NCI-H146 (cell line): ENCODE measurements at regions not wholly inside any gene's neighbourhood (a gene's known extent, or its start where the extent isn't known, plus 50 kb on each side); places are given as distances from the start of the nearest gene placed in this dataset.
"Not testable (repeated sequence)": the region's sequence is repeated elsewhere in the genome, so short reads cannot be mapped to it uniquely, and the experiment has no call there.

Experiments
- DNase-seq: peaks from one replicate; lab custom pipeline; 2025; lab: John Stamatoyannopoulos, UW

GRCh38 chr11:38006466-38006865 lies 1408.4 kb upstream of the RAG2 start:
- DNase-seq, result no peak

DNA sequence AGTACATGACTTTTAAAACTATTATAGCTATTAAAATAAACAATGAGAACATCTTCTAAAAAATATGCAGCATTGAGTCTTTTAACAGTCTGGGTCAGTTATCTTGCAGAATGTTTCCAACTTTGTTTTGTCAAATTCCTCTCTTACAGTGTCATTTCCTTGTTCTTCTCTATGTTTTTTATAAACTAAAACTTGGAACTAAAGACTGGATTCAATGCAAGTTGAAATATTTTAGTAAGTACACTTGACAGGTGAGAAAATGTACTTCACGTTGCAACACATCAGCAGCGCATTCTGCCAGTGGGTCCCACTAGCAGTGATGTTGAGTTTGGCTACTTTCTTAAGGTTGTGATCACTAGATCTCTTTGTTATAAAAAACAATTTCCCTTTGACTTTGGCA lies 1407.6 kb upstream of the RAG2 start:
- no peak for DNase-seq

- no peak for DNase-seq
Measured at GRCh38 chr11:37999171-37999570, 1401.1 kb upstream of the RAG2 start.

DNA sequence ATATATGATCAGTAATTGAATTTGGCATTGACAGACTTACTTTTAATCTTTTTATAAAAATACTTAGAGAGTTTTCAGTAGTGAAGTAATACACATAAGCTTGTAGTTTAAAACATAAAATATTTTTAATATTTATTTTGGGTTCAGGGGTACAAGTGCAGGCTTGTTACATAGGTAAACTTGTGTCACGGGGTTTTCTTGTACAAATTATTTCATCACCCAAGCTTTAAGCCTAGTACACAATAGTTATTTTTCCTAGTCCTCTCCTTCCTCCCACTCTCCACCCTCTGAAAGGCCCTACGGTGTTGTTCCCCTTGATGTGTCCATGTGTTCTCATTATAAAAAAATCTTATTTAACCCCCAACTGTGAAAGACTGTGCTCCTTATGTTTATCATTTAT lies 1397.8 kb upstream of the RAG2 start:
- DNase-seq, result no peak

GRCh38 chr11:37988031-37988430 lies 1390.0 kb upstream of the RAG2 start:
- DNase-seq, result no peak

DNA sequence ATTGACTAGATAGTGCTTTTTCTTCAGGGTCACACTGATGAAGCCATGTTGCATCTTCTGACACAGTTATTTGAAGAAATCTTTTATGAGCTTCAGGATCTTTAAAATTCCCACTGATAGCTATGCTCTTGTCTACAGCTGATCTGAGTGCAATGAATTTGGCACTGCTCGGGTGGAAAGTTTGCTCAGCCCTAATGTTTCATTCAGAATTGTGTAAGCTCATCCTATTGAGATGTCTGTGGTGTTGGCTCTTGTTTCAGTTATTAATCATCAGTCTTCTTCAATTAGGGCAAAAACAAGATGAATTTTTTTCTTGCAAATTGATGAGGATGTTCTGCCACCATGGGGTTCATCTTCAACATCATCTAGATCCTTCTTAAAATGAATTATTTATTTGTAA lies 1387.0 kb upstream of the RAG2 start:
- DNase-seq, result no peak

DNA sequence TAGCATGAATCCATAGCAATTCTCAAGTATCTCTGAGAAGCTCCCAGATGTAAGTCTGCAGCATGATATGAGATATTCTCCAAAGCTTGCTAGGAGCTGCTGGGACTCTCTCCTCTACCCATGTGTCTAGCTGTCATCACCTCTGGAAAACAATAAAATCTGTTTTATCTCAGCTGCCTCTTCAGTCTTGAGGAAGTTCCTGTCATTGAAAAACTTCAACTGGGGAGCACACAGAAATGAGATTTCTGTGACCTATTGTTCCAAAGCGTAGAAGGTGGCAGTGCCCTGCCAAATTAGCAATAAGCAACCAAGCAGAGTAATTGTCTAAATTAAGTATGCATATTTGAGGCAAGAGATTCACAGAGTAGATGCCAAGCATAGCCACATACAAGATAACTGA lies 1380.6 kb upstream of the RAG2 start:
- DNase-seq, result no peak

DNA sequence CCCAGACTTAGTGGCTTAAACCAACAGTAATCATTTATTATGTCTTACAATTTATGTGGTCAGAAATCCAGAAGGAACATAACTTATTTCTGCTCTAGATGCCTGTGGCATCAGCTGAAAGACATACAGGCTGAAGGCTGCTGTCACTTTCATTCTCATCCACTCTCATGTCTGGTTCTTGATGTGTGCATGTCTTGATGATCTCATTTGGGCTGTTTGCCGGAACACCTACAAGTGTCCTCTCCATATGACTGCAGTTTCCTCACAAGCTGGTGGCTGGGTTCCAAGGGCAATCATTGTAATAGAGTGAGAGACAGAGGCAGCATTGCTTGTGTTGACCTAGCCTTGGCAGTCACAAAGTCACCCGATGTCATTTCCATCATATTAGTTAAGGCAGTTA lies 1375.9 kb upstream of the RAG2 start:
- no peak for DNase-seq

DNA sequence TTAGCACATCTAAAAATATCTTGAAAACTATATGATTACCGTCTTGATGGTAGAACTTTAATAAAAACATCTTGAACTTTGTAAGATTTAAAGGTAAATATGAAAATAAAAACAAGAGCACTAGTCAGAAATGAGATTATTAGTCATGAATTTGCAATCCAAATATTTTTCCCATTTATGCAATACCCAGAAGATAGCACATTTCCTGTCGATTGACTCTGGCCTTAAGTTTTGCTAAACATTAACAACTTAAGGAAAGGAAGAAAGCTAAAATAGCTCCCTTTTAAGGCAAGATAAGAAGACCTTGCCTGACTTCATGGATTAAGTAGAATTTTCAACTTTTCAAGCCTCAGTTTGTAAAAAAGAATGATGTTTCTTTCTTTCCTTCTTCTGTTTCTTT lies 1374.7 kb upstream of the RAG2 start:
- no peak for DNase-seq

GRCh38 chr11:37969336-37969735 lies 1371.3 kb upstream of the RAG2 start:
- DNase-seq, result not testable (repeated sequence)

GRCh38 chr11:37968148-37968547 lies 1370.1 kb upstream of the RAG2 start:
- DNase-seq, result no peak

GRCh38 chr11:37967635-37968034 lies 1369.6 kb upstream of the RAG2 start:
- no peak for DNase-seq

DNA sequence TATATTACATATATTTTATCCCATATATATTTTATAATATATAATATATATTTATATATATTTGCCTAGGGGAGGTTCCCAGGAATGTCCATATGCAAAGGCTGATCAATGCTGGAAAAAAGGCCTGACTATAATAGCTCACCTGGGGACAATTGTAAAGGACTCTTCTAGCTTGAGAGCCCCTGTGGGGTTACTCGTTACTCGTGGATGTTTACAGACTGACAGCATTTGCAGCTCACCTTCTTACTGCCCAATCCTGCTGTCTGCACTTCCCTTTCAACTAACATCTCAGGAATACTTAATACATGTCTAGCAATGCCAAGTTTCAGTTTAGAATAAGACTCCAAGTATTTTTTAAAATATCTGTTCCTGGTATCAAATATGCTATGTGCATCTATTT lies 1365.4 kb upstream of the RAG2 start:
- DNase-seq, result no peak

DNA sequence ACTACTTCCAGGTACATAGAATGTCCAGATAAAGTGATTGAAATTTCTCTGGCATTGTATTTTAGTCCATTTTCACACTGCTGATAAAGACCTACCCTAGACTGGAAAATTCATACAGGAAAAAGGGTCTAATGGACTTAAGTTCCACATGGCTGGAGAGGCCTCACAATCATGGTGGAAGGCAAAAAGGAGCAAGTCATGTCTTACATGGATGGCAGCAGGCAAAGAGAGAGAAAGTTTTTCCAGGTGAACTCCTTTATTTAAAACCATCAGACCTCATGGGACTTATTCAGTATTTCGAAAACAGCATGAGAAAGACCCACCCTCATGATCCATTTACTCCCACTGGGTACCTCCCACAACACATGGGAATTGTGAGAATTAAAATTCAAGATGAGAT lies 1359.7 kb upstream of the RAG2 start:
- DNase-seq, result no peak

- DNase-seq, result no peak
Measured at GRCh38 chr11:37951996-37952395, 1354.0 kb upstream of the RAG2 start.

- DNase-seq, result no peak
Measured at GRCh38 chr11:37948258-37948657, 1350.2 kb upstream of the RAG2 start.

DNA sequence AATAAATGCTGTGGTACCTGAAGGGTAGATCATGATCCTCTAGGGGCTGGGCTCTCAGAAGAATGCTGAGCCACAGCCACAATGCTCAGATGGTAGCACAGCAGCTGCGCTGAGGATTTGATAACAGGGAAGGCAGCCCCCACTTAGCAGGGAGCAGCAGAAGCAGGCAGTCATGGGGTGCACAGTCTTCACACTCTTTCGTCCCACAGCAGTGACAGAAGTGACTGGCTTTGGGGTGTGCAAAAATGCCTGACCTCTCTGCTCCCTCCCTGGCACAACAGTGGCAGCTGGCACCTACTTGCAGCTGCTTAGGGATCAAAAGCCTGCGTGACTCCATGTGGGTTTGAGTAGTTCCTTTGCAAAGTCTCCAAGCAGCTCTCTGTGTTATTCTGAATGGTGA lies 1349.8 kb upstream of the RAG2 start:
- DNase-seq, result no peak

GRCh38 chr11:37946155-37946766 lies 1348.2 kb upstream of the RAG2 start:
- DNase-seq, result peak; percentile 7

DNA sequence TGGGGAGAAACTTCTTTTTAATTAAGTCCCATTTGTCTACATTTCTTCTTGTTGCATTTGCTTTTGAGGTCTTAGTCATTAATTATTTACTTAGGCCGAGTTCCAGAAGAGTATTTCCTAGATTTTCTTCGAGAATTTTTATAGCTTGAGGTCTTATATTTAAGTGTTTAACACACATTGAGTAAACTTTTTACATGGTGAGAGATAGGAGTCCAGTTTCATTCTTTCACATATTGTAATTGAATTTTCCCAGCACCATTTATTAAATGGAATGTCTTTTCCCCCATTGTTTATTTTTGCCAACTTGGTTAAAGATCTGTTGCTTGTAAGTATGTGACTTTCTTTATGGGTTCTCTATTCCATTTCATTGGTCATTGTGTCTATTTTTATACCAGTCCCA lies 1344.0 kb upstream of the RAG2 start:
- DNase-seq, result no peak

GRCh38 chr11:37929100-37929653 lies 1331.1 kb upstream of the RAG2 start:
- DNase-seq, result no peak

- no peak for DNase-seq
Measured at GRCh38 chr11:37926772-37927171, 1328.7 kb upstream of the RAG2 start.

DNA sequence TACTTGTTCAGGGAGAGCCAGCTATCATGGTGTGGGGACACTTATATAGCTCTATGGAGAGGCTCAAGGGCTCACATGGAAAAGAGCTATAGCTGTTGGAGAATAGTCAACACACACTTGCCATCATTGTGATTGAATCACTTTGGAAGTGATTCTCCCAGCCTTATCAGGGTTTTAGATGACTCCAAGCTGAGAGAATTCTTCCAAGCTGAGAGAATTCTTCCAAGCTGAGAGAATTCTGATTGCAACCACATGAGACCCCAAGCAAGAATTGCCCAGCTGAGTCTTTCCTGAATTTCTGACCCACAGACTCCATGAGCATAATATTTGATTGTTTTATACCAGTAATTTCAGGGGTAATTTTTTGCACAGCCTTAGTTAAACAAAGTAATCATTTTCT lies 1318.3 kb upstream of the RAG2 start:
- no peak for DNase-seq

DNA sequence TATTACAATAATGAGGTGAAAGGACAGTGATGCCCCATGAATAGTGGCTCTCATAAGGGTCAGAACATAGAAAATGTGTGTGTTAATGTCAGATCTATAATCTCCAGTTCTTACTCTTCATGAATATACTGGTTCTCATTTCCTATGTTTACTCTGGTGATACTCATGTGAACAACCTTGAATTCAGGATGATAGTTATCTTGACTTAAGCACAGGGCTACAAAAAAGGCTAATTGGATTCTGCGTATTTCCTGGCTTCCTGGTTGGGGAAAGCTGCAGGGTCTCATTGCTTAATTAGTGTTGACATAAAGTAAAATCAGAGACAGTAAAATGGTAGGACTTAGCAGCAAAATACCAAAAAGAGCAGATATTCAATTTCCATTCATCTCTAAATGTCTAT lies 1316.8 kb upstream of the RAG2 start:
- no peak for DNase-seq

DNA sequence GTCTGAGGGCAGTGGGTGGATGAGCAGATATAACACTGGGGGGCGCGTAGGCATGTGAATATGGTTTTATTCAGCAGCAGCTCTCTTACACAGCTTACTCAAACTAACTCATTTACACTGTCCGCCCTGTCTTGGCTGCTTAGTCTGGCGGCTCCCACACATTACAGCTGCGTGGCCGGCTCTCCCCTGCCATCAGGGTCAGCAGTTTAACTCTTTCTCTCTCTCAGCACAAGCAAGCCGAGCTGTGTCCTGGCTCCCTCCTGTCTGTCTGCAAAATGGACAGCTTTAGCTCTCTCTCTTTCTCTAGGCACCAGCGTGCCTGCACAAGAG lies 1310.1 kb upstream of the RAG2 start:
- DNase-seq, result no peak
